Upper lobe of right lung (tissue), 1 donor: ENCODE measurements at regions not wholly inside any gene's neighbourhood (a gene's known extent, or its start where the extent isn't known, plus 50 kb on each side); places are given as distances from the start of the nearest gene placed in this dataset.
"Not testable (repeated sequence)": the region's sequence is repeated elsewhere in the genome, so short reads cannot be mapped to it uniquely, and the experiment has no call there.

Experiments
- ATAC-seq: fragments of 200-7000 bp; cut with Tn5 transposase; one replicate; pipeline ENCODE4 v1.9.1; 2020; ENCODE audit warnings: mild to moderate bottlenecking, moderate library complexity
- DNase-seq: peaks from one replicate; pipeline ENCODE4 v3.0.0-alpha.2; 2020
- H3K27ac ChIP-seq: fragments of 200-600 bp; one replicate; pipeline ENCODE4 v1.8.0; 2022
- H3K27me3 ChIP-seq: fragments of 200-600 bp; one replicate; pipeline ENCODE4 v1.8.0; 2022; ENCODE audit warnings: mild to moderate bottlenecking
- H3K36me3 ChIP-seq: fragments of 200-600 bp; one replicate; pipeline ENCODE4 v1.8.0; 2022
- H3K4me1 ChIP-seq: fragments of 200-600 bp; one replicate; pipeline ENCODE4 v1.8.0; 2022
- H3K4me3 ChIP-seq: fragments of 200-600 bp; one replicate; pipeline ENCODE4 v1.8.0; 2022; ENCODE audit warnings: mild to moderate bottlenecking
- H3K9me3 ChIP-seq: fragments of 200-600 bp; one replicate; pipeline ENCODE4 v1.8.0; 2022
- CTCF ChIP-seq: fragments of 200-600 bp; IDR thresholded peaks from one replicate; pipeline ENCODE4 v1.8.0; 2022; ENCODE audit warnings: antibody characterized with exemption
- intact Hi-C: fragments of 100-400 bp; cut with DNase I; formaldehyde crosslinking; loops from one replicate; pipeline ENCODE4 v1.11.0; 2022
- donor health status: DM: no; HTN: yes; CAD: no; lungs with severe emphysema.

GRCh38 chr3:190968616-190969015 lies 106.1 kb upstream of the GMNC start:
- Histone ChIP-seq H3K9me3 (no peaks in the 10 kb centered on the region), H3K27ac (no peak overlapping the region), H3K27me3 (no peaks in the 10 kb centered on the region), H3K4me3 (no peak overlapping the region), H3K4me1 (no peaks in the 10 kb centered on the region), H3K36me3 (no peaks in the 10 kb centered on the region)
- ATAC-seq: no peak
- TF ChIP-seq CTCF: no peak
- intact Hi-C loops: no loop called here
- no peak for DNase-seq

- H3K27ac ChIP-seq, H3K9me3 ChIP-seq, H3K4me1 ChIP-seq, ATAC-seq, DNase-seq, H3K4me3 ChIP-seq, intact Hi-C loops, H3K36me3 ChIP-seq, H3K27me3 ChIP-seq: not testable (repeated sequence)
These were observed 102.4 kb upstream of the GMNC start for GRCh38 chr3:190964931-190965330.

- Histone ChIP-seq H3K4me1 (no peaks in the 10 kb centered on the region), H3K27ac (no peak overlapping the region), H3K27me3 (no peaks in the 10 kb centered on the region), H3K9me3 (no peaks in the 10 kb centered on the region), H3K36me3 (no peaks in the 10 kb centered on the region), H3K4me3 (no peak overlapping the region)
- DNase-seq (no peak), ATAC-seq (no peak)
- no peak for TF ChIP-seq CTCF
- intact Hi-C loops: no loop called here
These were observed 96.6 kb upstream of the GMNC start for GRCh38 chr3:190959077-190959476.

GRCh38 chr3:190941694-190942260 lies 79.3 kb upstream of the GMNC start:
- H3K36me3 ChIP-seq: no peaks in the 10 kb centered on the region
- TF ChIP-seq CTCF: no peak
- ATAC-seq (no peak), DNase-seq (no peak)
- H3K4me1 ChIP-seq: no peaks in the 10 kb centered on the region
- no peaks in the 10 kb centered on the region for H3K9me3 ChIP-seq
- intact Hi-C loops: no loop called here
- no peak overlapping the region for H3K4me3 ChIP-seq
- H3K27me3 ChIP-seq: no peaks in the 10 kb centered on the region
- no peak overlapping the region for H3K27ac ChIP-seq

- ATAC-seq, intact Hi-C loops, DNase-seq, H3K9me3 ChIP-seq, H3K27ac ChIP-seq, H3K27me3 ChIP-seq, H3K36me3 ChIP-seq, H3K4me3 ChIP-seq, H3K4me1 ChIP-seq: not testable (repeated sequence)
These were observed 72.1 kb upstream of the GMNC start for GRCh38 chr3:190934616-190935015.

- DNase-seq (no peak), ATAC-seq (no peak)
- no peaks in the 10 kb centered on the region for H3K9me3 ChIP-seq
- intact Hi-C loops: no loop called here
- no peak overlapping the region for H3K4me3 ChIP-seq
- no peaks in the 10 kb centered on the region for H3K27me3 ChIP-seq
- H3K36me3 ChIP-seq: no peaks in the 10 kb centered on the region
- no peaks in the 10 kb centered on the region for H3K4me1 ChIP-seq
- no peak overlapping the region for H3K27ac ChIP-seq
- TF ChIP-seq CTCF: no peak
These were observed 64.1 kb upstream of the GMNC start for GRCh38 chr3:190926619-190927018.

- intact Hi-C loops: no loop called here
- TF ChIP-seq CTCF: no peak
- ATAC-seq: no peak
These were observed 50.2 kb upstream of the GMNC start for GRCh38 chr3:190912736-190913135.

More at GRCh38 chr3:190912736-190913135, 50.2 kb upstream of the GMNC start:
- H3K27ac ChIP-seq: no peak overlapping the region
- H3K9me3 ChIP-seq: no peaks in the 10 kb centered on the region
- H3K4me3 ChIP-seq: no peak overlapping the region
- no peaks in the 10 kb centered on the region for H3K27me3 ChIP-seq
- no peaks in the 10 kb centered on the region for H3K4me1 ChIP-seq
- no peak for DNase-seq
- H3K36me3 ChIP-seq: no peaks in the 10 kb centered on the region
